Activated naive CD8-positive, alpha-beta T cell (primary cell): ENCODE measurements at regions not wholly inside any gene's neighbourhood (a gene's known extent, or its start where the extent isn't known, plus 50 kb on each side); places are given as distances from the start of the nearest gene placed in this dataset.
"Not testable (repeated sequence)": the region's sequence is repeated elsewhere in the genome, so short reads cannot be mapped to it uniquely, and the experiment has no call there.

ENCODE experiments used
- H3K27ac Mint-ChIP-seq: one replicate; pipeline ENCODE4 v1.8.0; 2021; ENCODE audit warnings: mixed read lengths
- H3K27me3 Mint-ChIP-seq: one replicate; pipeline ENCODE4 v1.8.0; 2021; ENCODE audit warnings: mixed read lengths
- H3K36me3 Mint-ChIP-seq: one replicate; pipeline ENCODE4 v1.8.0; 2021; ENCODE audit warnings: mixed read lengths
- H3K4me1 Mint-ChIP-seq: one replicate; pipeline ENCODE4 v1.8.0; 2021; ENCODE audit warnings: low read depth, mixed read lengths
- H3K4me3 Mint-ChIP-seq: one replicate; pipeline ENCODE4 v1.8.0; 2021; ENCODE audit warnings: mild to moderate bottlenecking, mixed read lengths
- H3K9me3 Mint-ChIP-seq: one replicate; pipeline ENCODE4 v1.8.0; 2021; ENCODE audit warnings: low read depth, mixed read lengths

DNA sequence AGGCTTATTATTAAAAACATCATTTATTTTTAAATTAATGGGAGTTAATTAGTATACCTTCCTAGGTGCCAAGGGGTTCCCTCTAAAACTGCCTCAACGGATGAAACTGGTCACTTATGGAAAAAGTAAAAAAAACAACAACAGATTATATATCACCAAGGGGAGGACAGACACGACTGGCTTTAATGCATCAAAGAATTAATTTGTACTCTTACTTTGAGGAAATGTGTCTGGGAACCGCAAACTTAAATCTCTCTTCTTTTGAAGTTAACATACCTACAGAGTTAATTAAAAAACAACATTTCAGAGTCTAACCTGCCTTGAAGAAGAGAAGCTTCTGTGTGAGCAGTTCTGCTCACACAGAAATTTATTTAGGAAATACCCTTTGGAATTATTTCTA lies 354.6 kb downstream of the LRRC70 start:
- H3K4me3 Mint-ChIP-seq, result no peak overlapping the region
- H3K9me3 Mint-ChIP-seq, result no peaks in the 10 kb centered on the region
- H3K27me3 Mint-ChIP-seq, result no peaks in the 10 kb centered on the region
- no peak overlapping the region for H3K27ac Mint-ChIP-seq
- no peaks in the 10 kb centered on the region for H3K4me1 Mint-ChIP-seq
- H3K36me3 Mint-ChIP-seq, result no peaks in the 10 kb centered on the region

DNA sequence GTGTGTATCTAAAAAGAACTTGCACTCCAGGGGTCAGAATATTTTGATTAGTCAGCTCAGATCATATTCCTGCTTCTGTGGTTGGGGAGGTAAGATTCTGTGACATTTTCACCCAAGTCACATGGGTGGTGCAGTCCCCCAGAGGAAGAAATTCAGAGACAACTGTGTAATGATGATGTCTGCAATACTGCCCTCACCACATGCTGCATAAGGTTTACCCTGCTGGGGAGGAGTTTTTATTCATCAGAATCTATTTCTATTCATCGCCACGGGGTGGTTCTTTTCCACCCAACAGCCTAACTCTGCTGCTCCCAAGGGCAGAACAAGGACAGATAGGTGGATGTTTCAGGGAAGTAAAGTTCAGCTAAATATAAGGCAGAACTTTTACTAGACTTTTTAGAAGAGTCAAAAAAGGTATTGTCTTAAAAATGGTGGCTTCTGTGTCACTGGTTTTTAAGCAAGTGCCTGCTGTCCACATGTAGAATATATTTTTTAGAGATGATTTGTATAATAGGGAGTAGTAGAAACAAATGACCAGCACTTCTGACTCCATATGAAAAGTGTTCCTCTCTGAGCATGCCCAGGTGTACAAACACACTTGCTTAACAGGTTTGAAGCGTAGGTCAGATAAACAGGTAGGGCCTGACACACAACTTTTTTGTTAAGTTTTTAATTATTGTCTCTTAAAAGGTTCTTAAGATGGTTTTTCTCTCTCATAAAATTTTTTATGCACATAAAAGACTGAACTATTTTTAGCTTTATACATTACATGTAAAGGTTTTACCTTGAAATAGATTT lies 352.7 kb downstream of the LRRC70 start:
- H3K4me3 Mint-ChIP-seq, result no peak overlapping the region
- no peaks in the 10 kb centered on the region for H3K4me1 Mint-ChIP-seq
- H3K9me3 Mint-ChIP-seq, result no peaks in the 10 kb centered on the region
- H3K27me3 Mint-ChIP-seq, result no peaks in the 10 kb centered on the region
- no peaks in the 10 kb centered on the region for H3K36me3 Mint-ChIP-seq
- H3K27ac Mint-ChIP-seq, result no peak overlapping the region

DNA sequence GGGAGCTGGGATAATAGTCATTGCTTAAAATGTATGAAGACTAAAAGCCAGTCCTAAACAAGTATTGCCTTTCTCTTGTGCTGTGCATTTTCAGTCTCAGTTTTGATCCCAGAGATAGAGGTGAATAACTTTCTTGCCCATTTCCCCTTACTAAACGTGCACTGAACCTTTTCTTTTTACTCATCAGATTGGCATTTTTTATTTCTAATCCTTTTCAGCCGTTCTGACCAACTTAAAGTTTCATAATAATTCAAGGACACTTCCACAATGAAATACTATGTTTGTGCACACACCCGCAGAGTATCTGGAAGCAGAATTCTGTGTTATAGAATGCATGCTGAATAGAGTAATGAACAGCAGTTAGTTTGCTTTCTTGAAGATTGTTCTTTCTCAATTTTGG lies 343.6 kb downstream of the LRRC70 start:
- Mint-ChIP-seq H3K4me3 (no peak overlapping the region), H3K4me1 (no peaks in the 10 kb centered on the region), H3K36me3 (no peaks in the 10 kb centered on the region), H3K27me3 (no peaks in the 10 kb centered on the region), H3K27ac (no peak overlapping the region), H3K9me3 (no peaks in the 10 kb centered on the region)

DNA sequence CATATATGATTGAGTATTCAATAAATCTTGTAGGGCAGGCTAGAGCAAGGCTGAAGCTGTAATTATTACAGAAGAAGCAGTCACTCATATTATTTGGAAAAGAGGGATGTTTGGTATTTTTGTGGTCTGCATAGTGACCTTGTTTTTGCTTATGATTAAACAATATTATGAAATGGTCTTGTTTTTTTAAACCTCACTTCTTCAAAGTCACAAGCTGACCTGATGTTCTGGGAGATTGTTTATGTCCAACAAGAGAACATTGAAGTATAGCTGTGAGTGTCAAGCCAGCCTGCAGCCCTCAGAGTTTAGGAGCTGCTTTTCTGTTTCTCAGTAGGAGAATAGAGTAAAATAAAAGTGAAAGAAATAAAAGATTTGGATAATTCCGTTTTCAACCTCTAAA lies 342.2 kb downstream of the LRRC70 start:
- Mint-ChIP-seq H3K27ac (no peak overlapping the region), H3K9me3 (no peaks in the 10 kb centered on the region), H3K4me1 (no peaks in the 10 kb centered on the region), H3K36me3 (no peaks in the 10 kb centered on the region), H3K27me3 (peaks cover 5% of the 10 kb centered on the region), H3K4me3 (no peak overlapping the region)

DNA sequence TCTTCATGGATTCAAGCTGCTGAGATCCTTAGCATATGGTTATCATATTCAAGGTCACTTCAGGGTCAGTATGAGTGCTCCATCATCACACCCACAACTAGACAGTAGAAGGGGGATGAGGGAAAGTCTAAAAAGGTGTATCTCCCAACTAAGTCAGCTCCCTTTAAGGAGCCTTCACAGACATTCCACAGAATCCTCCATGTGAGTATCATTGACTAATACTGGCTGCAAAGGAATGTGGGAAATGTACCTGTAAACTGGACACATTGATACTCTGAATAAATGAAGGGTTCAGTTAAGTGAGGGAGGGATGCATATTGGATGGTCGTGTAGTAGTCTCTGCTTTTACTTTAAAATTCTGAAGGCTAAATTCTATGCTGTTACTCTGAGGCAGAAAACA lies 330.7 kb downstream of the LRRC70 start:
- no peak overlapping the region for H3K4me3 Mint-ChIP-seq
- peaks cover 2% of the 10 kb centered on the region for H3K27me3 Mint-ChIP-seq
- no peaks in the 10 kb centered on the region for H3K9me3 Mint-ChIP-seq
- H3K27ac Mint-ChIP-seq, result no peak overlapping the region
- H3K36me3 Mint-ChIP-seq, result peaks cover 2% of the 10 kb centered on the region
- H3K4me1 Mint-ChIP-seq, result no peaks in the 10 kb centered on the region

DNA sequence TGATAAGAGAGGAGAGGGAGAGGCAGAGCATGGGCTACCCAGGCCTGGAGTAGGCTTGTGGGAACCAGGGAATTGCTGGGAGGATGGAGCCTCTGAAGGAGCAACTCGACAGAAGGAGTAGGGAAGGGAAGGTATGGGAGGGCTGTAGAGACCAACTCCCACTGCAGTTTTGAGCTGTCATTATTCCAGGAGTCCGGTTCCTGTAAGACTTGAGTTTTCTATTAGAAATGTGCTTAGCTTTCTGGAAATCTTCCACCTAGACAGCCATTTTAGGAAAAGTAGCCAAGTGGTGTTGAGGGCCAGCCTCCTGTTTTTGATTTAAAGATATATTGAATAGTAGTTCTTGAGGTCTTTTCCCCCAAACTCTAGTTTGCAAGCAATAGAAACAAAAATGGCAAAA lies 323.5 kb downstream of the LRRC70 start:
- Mint-ChIP-seq H3K4me1 (no peaks in the 10 kb centered on the region), H3K4me3 (no peak overlapping the region), H3K9me3 (no peaks in the 10 kb centered on the region), H3K27ac (no peak overlapping the region), H3K27me3 (peaks cover 4% of the 10 kb centered on the region), H3K36me3 (no peaks in the 10 kb centered on the region)

DNA sequence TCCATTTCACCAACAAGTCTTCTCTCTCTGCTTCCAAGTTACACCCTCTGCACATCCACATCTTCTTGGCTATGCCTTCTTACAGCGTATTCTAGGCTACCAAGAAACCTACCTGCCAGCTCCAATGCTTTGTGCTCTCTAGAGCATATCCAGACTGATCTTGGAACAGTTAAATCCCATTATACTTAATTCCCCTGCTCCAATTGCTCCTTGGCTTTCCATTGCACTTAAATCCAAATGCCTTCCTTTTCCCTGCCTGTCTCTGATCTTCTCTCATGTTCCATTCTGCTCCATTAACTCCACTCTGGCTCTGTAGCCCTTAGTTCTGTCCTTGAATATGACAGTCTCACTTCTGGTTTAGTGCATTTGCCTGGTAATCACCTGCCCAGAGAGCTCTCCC lies 322.4 kb downstream of the LRRC70 start:
- Mint-ChIP-seq H3K27me3 (peaks cover 4% of the 10 kb centered on the region), H3K9me3 (no peaks in the 10 kb centered on the region)

DNA sequence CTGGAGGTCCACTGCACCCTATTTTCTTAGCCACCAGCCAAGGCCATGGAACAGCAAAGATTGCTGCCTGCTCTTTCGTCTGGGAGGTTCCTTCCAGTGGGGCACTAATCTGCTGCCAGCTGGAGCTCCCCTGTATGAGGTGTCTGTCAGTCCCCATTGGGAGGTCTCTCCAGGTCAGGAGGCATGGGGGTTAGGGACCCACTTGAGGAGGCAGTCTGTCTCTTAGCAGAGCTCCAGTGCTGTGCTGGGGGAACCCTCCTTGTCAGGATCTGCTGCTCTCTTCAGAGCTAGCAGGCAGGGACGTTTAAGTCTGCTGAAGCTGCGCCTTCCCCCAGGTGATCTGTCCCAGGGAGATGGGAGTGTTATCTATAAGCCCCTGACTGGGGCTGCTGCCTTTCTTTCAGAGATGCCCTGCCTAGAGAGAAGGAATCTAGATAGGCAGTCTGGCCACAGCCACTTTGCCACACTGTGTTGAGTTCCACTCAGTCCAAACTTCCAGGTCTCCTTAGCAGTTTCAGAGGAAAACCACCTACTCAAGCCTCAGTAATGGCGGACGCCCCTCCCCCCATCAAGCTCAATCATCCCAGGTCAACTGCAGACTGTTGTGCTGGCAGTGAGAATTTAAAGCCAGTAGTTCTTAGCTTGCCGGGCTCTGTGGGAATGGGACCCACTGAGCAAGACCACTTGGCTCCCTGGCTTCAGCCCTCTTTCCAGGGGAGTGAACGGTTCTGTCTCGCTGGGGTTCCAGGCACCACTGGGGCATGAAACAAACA lies 317.7 kb downstream of the LRRC70 start:
- H3K36me3 Mint-ChIP-seq, result no peaks in the 10 kb centered on the region
- H3K9me3 Mint-ChIP-seq, result peaks cover 5% of the 10 kb centered on the region
- no peak overlapping the region for H3K27ac Mint-ChIP-seq
- H3K4me3 Mint-ChIP-seq, result no peak overlapping the region
- H3K4me1 Mint-ChIP-seq, result no peaks in the 10 kb centered on the region
- H3K27me3 Mint-ChIP-seq, result no peaks in the 10 kb centered on the region

More for the DNA sequence above, 322.4 kb downstream of the LRRC70 start:
- Mint-ChIP-seq H3K36me3 (no peaks in the 10 kb centered on the region), H3K27ac (no peak overlapping the region), H3K4me3 (no peak overlapping the region), H3K4me1 (no peaks in the 10 kb centered on the region)

DNA sequence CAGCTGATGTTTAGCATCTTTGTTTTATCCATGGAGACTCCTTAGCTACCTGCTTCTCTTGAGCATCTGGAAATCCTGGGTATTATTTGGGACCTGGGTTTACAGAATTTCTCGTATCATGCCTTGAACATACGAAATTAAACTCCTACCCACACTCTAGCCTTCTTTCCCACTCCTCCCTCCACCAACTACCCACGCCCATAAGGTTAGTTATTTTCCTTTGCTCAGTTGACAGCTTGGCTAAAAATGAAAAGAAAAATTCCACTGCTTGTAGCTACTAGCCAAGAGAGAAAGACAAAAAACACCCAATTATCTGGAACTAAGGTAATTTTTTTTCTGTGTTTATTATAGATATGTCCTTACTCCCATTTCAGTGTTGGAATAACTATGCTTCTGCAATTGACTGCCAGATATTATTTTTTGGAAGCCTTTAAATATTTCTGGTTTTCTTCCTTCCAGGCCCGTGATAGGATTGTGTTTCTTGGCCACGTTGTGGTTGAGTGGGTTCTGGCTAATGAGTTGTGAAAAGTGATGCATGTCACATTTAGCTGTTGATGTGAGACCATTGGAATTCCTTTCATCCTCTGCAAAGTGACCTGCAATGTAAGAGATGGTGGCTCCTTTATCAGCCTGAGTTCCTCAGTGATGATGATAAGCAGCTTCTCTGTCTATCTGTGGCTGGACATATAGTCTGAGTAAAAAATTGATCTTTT lies 308.1 kb downstream of the LRRC70 start:
- Mint-ChIP-seq H3K27ac (no peak overlapping the region), H3K36me3 (no peaks in the 10 kb centered on the region), H3K9me3 (no peaks in the 10 kb centered on the region), H3K4me1 (no peaks in the 10 kb centered on the region), H3K27me3 (peaks cover 2% of the 10 kb centered on the region), H3K4me3 (no peak overlapping the region)

DNA sequence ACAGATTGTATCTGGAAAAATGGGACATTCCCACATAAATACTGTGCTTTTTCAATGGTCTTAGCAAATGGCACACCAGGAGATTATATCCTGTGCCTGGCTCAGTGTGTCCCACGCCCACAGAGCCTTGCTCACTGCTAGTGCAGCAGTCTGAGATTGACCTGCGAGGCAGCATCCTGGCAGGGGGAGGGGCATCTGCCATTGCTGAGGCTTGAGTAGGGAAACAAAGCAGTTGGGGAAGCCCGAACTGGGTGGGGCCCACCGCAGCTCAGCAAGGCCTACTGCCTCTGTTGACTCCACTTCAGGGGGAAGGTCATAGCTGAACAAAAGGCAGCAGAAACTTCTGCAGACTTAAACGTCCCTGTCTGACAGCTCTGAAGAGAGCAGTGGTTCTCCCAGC lies 258.7 kb downstream of the LRRC70 start:
- H3K4me1 Mint-ChIP-seq, H3K27ac Mint-ChIP-seq, H3K4me3 Mint-ChIP-seq, H3K27me3 Mint-ChIP-seq, H3K36me3 Mint-ChIP-seq, H3K9me3 Mint-ChIP-seq: not testable (repeated sequence)

DNA sequence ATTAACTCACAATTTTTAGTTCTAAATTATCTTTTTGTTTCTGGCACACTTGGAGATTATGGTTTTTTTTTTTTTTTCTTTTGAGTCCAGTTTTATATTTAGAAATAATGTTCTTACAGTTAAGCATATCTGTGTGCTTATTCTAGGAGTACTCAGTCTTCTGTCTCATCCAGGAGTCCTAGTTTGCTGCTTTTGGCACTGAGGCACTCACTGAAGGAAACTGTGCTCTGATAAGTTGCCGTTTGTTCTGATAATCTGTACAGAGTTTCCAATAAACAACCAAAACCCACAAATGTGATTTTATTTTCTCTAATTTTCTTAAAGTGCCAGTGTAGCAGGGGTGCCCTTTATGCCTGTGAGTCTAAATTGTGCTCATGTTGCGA lies 251.0 kb downstream of the LRRC70 start:
- no peaks in the 10 kb centered on the region for H3K4me1 Mint-ChIP-seq

DNA sequence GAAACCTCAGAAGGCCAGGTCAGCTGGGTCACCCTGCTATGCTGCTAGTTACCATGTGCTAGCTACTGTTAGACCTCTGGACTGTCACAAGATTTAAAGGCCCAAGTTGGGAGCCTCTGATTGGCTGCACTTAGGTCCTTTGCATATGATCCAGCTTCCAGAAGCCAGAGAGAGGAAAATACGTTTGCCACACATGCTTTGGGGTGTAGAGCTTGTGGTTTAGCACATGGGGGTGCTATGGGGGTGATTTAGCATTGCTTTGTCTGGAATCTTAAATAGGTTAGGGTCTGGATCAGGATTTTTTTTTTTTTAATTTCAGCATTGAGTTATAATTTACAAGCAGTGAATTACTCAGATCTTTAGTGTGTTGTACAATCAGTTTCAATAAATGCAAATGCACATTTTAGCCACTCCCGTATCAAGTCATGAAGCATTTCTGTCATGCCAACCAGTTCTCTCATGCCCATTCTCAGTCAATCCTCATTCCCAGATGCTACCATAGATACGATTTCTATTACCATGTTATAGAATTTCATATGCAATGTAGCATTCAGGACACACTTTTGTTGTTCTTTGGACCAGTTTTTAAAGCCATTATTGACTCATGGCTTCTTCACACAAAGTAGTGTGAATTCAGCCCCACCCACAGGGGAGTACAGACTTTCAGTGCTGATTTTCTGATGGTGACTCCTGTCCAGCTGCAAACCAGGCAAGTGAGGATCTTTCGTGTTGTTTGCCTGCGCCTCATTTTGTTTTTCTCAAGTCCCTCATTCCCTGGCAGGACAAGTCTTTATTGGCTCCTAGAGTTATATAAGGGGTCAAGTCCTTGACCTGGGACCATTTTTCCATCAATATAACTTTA lies 250.4 kb downstream of the LRRC70 start:
- H3K27ac Mint-ChIP-seq, result no peak overlapping the region
- H3K27me3 Mint-ChIP-seq, result peaks cover 15% of the 10 kb centered on the region
- no peaks in the 10 kb centered on the region for H3K36me3 Mint-ChIP-seq
- H3K9me3 Mint-ChIP-seq, result no peaks in the 10 kb centered on the region
- no peak overlapping the region for H3K4me3 Mint-ChIP-seq
- H3K4me1 Mint-ChIP-seq, result no peaks in the 10 kb centered on the region

More for the DNA sequence above, 251.0 kb downstream of the LRRC70 start:
- no peaks in the 10 kb centered on the region for H3K9me3 Mint-ChIP-seq
- peaks cover 15% of the 10 kb centered on the region for H3K27me3 Mint-ChIP-seq
- no peak overlapping the region for H3K4me3 Mint-ChIP-seq
- no peaks in the 10 kb centered on the region for H3K36me3 Mint-ChIP-seq
- H3K27ac Mint-ChIP-seq, result no peak overlapping the region

DNA sequence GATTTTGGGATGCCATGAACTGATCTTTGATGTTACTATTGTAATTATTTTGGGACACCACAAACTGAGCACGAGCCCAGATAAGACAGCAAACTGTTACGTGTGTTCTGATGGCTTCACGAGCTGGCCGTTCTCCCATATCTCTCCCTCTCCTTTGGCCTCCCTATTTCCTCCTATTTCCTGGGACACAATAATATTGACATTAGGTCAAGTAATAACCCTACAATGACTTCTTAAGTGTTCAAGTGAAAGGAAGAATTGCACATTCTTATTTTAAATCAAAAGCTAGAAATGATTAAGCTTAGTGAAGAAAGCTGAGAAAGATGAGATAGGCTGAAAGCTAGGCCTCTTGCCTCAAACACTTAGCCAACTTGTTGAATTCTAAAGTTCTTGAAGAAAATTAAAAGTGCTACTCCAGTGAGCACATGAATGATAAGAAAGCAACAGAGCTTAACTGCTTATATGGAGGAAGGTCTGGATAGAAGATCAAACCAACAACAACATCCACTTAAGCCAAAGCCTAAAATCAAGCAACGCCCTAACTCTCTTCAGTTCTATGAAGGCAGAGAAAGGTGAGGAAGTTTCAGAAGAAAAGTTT lies 247.1 kb downstream of the LRRC70 start:
- Mint-ChIP-seq H3K9me3 (no peaks in the 10 kb centered on the region), H3K27ac (no peak overlapping the region), H3K36me3 (no peaks in the 10 kb centered on the region), H3K4me1 (no peaks in the 10 kb centered on the region), H3K4me3 (no peak overlapping the region), H3K27me3 (peaks cover 13% of the 10 kb centered on the region)

DNA sequence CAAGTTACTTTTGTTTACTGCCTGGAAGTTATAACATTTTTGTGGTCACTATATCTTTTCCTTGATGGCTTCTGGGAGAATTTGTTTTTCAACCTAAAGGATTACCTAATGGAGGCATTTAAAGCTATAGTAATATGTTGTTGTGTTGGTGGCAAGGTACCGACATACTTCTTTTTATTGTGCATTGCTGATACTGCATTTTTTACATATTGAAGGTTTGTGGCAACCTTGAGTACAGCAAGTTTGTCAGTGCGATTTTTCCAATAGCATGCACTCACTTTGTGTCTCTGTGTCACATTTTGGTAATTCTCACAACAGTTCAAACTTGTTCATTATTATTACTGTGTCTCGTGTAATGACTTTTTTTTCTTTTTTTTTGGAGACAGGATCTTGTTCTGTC lies 246.3 kb downstream of the LRRC70 start:
- Mint-ChIP-seq H3K9me3 (no peaks in the 10 kb centered on the region), H3K36me3 (no peaks in the 10 kb centered on the region), H3K27me3 (peaks cover 11% of the 10 kb centered on the region), H3K4me1 (no peaks in the 10 kb centered on the region), H3K4me3 (no peak overlapping the region), H3K27ac (no peak overlapping the region)
